Stimulated activated CD4-positive, alpha-beta T cell treated with anti-CD3 and anti-CD28 coated beads, Interleukin-2, amount 100 ng/mL, for 24 hours (primary cell): ENCODE measurements at regions not wholly inside any gene's neighbourhood (a gene's known extent, or its start where the extent isn't known, plus 50 kb on each side); places are given as distances from the start of the nearest gene placed in this dataset.
"Not testable (repeated sequence)": the region's sequence is repeated elsewhere in the genome, so short reads cannot be mapped to it uniquely, and the experiment has no call there.

Experiments
- DNase-seq, 2 donors: peaks; one replicate each; pipeline ENCODE4 v3.0.0-alpha.2; 2020

GRCh38 chr14:40679256-40679655, 927.4 kb upstream of the LRFN5 start:
- no peak for DNase-seq

GRCh38 chr14:40677206-40677605, 929.5 kb upstream of the LRFN5 start:
- DNase-seq, result not testable (repeated sequence)

GRCh38 chr14:40674502-40674901, 932.2 kb upstream of the LRFN5 start:
- DNase-seq, result no peak

- DNase-seq, result no peak
Measured at GRCh38 chr14:40656311-40656710, 950.4 kb upstream of the LRFN5 start.

- DNase-seq, result no peak
Measured at GRCh38 chr14:40652089-40652691, 954.5 kb upstream of the LRFN5 start.

GRCh38 chr14:40630471-40630870, 976.2 kb upstream of the LRFN5 start:
- no peak for DNase-seq

- not testable (repeated sequence) for DNase-seq
Measured at GRCh38 chr14:40629551-40630137, 977.0 kb upstream of the LRFN5 start.

GRCh38 chr14:40629144-40629543, 977.5 kb upstream of the LRFN5 start:
- no peak for DNase-seq

- DNase-seq, result no peak
Measured at GRCh38 chr14:40623643-40624042, 983.0 kb upstream of the LRFN5 start.

GRCh38 chr14:40618225-40618898, 988.3 kb upstream of the LRFN5 start:
- DNase-seq, result no peak

GRCh38 chr14:40616579-40616978, 990.1 kb upstream of the LRFN5 start:
- no peak for DNase-seq

GRCh38 chr14:40601063-40601462, 1005.6 kb upstream of the LRFN5 start:
- DNase-seq, result no peak

GRCh38 chr14:40599725-40600124, 1007.0 kb upstream of the LRFN5 start:
- no peak for DNase-seq

- no peak for DNase-seq
Measured at GRCh38 chr14:40581264-40581663, 1025.4 kb upstream of the LRFN5 start.

- no peak for DNase-seq
Measured at GRCh38 chr14:40576880-40577478, 1029.7 kb upstream of the LRFN5 start.

GRCh38 chr14:40574780-40575179, 1031.9 kb upstream of the LRFN5 start:
- DNase-seq, result no peak

- no peak for DNase-seq
Measured at GRCh38 chr14:40525314-40525713, 1081.4 kb upstream of the LRFN5 start.

GRCh38 chr14:40523123-40523522, 1083.6 kb upstream of the LRFN5 start:
- DNase-seq, result no peak

- DNase-seq, result no peak
Measured at GRCh38 chr14:40494483-40494882, 1062.2 kb upstream of the FBXO33 start.

GRCh38 chr14:40487824-40488223, 1055.6 kb upstream of the FBXO33 start:
- DNase-seq, result no peak

- no peak for DNase-seq
Measured at GRCh38 chr14:40485688-40486087, 1053.5 kb upstream of the FBXO33 start.

GRCh38 chr14:40476005-40476404, 1043.8 kb upstream of the FBXO33 start:
- DNase-seq, result no peak

- no peak for DNase-seq
Measured at GRCh38 chr14:40467969-40468368, 1035.7 kb upstream of the FBXO33 start.

GRCh38 chr14:40464531-40464930, 1032.3 kb upstream of the FBXO33 start:
- no peak for DNase-seq
